Bronchial epithelial cell (primary cell): ENCODE measurements at regions not wholly inside any gene's neighbourhood (a gene's known extent, or its start where the extent isn't known, plus 50 kb on each side); places are given as distances from the start of the nearest gene placed in this dataset.
A peak's percentile ranks its signal among the peaks of the same experiment; 100 is the strongest.

Experiments
- DNase-seq: peaks from one replicate; pipeline ENCODE4 v3.0.0-alpha.2; 2010; ENCODE audit warnings: low read depth
- FAIRE-seq: peaks from 2 replicates; lab custom pipeline; 2011; peaks lifted over from hg19 to GRCh38; lab: Jason Lieb, UNC
- H3K27me3 ChIP-seq: 2 replicates; pipeline ENCODE4 v1.5.1; 2011; ENCODE audit warnings: low read length; ENCODE audit not compliant: control insufficient read depth, insufficient read depth
- H3K36me3 ChIP-seq: 2 replicates; pipeline ENCODE4 v1.5.1; 2011; ENCODE audit warnings: low read length; ENCODE audit not compliant: control insufficient read depth, insufficient read depth
- H3K4me3 ChIP-seq: 2 replicates; pipeline ENCODE4 v1.5.1; 2011; ENCODE audit warnings: mild to moderate bottlenecking, low read depth, low read length, control low read depth
- CTCF ChIP-seq: IDR thresholded peaks from 2 replicates; pipeline ENCODE4 v1.5.1; 2011; ENCODE audit warnings: mild to moderate bottlenecking, moderate library complexity, low read length, control low read depth, inconsistent platforms; ENCODE audit not compliant: insufficient read depth, severe bottlenecking

- H3K27me3 ChIP-seq, result peaks cover 4% of the 10 kb centered on the region
- no peak overlapping the region for H3K4me3 ChIP-seq
- no peak for TF ChIP-seq CTCF
- DNase-seq, result peak; percentile 72
- H3K36me3 ChIP-seq, result no peaks in the 10 kb centered on the region
- FAIRE-seq, result no peak
Measured at GRCh38 chr1:222097588-222097987, 355.7 kb upstream of the DUSP10 start.

DNA sequence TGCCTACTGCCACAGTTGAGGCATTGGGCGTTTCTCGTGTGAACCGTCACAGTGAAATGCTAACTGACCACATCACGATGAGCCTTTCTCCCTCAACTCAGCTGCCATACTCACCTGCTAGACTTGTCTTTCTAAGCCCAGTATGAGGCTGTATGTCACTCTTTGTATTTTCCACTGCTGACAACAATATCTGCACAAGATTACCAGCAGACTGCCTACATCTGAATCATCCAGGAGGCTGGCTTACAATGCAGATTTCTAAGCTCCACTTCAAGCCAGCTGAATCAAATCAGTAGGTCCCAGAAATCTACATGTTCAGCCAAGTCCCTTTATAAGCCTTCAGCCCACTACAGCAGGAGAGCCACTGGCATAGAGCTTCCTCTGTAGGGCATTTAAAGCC, 355.0 kb upstream of the DUSP10 start:
- peak; percentile 81 for FAIRE-seq

GRCh38 chr1:222096476-222096772, 354.5 kb upstream of the DUSP10 start:
- Histone ChIP-seq H3K4me3 (no peak overlapping the region), H3K36me3 (no peaks in the 10 kb centered on the region), H3K27me3 (peaks cover 4% of the 10 kb centered on the region)
- TF ChIP-seq CTCF, result no peak
- FAIRE-seq, result no peak
- no peak for DNase-seq

More for the DNA sequence above, 355.0 kb upstream of the DUSP10 start:
- Histone ChIP-seq H3K36me3 (no peaks in the 10 kb centered on the region), H3K27me3 (peaks cover 4% of the 10 kb centered on the region), H3K4me3 (no peak overlapping the region)
- peak; percentile 62 for DNase-seq
- no peak for TF ChIP-seq CTCF

GRCh38 chr1:222095606-222096475, 354.0 kb upstream of the DUSP10 start:
- DNase-seq (peak; percentile 26), FAIRE-seq (peak; percentile 73)
- Histone ChIP-seq H3K27me3 (peaks cover 4% of the 10 kb centered on the region), H3K36me3 (no peaks in the 10 kb centered on the region), H3K4me3 (no peak overlapping the region)
- TF ChIP-seq CTCF, result peak; percentile 83

DNA sequence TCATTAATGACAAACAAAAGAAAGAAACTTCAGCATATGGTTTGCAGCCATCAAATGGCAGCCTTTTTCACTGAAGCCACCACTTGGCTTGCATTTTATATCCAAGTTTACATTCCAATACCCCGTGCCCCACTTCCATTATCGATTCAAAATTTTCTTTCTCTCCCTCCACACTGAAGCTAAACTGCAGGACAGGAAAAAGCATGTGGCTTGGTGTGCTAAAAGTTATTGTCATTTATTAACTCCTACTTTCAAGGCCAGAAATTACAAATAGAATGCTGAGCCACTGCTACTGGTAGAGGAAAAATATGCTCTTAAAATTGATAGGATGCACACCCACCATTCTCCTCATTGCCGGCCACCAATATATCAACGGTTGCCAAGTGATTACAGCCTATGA, 351.6 kb upstream of the DUSP10 start:
- no peak overlapping the region for H3K4me3 ChIP-seq
- FAIRE-seq, result no peak
- TF ChIP-seq CTCF, result no peak
- no peaks in the 10 kb centered on the region for H3K36me3 ChIP-seq
- DNase-seq, result no peak
- peaks cover 4% of the 10 kb centered on the region for H3K27me3 ChIP-seq

DNA sequence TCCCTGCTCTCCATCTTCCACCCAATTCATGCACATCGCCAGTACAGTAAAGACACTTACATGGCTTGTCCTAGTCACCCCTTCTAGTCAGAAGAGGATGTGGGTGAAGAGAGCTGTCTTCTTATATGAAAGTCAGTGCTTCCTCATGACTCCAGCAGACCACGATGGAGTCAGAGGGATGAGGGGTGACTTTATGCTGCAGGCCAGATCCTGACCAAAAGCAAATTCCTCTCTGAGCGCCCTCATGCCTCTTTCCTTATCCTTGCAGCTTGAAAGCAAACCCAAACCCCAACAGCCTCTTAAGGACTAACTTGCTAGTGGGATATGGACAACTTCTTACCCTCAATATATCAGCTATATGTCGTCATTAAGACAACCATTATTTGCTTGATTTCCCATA, 348.2 kb upstream of the DUSP10 start:
- peaks cover 4% of the 10 kb centered on the region for H3K27me3 ChIP-seq
- FAIRE-seq (no peak), DNase-seq (no peak)
- no peaks in the 10 kb centered on the region for H3K36me3 ChIP-seq
- H3K4me3 ChIP-seq, result no peak overlapping the region
- TF ChIP-seq CTCF, result no peak
